CD4-positive, alpha-beta T cell treated with Interleukin-4 for 4 hours (primary cell): ENCODE measurements at regions not wholly inside any gene's neighbourhood (a gene's known extent, or its start where the extent isn't known, plus 50 kb on each side); places are given as distances from the start of the nearest gene placed in this dataset.
"Not testable (repeated sequence)": the region's sequence is repeated elsewhere in the genome, so short reads cannot be mapped to it uniquely, and the experiment has no call there.

Source experiments
- DNase-seq: peaks from one replicate; pipeline ENCODE4 v3.0.0-alpha.2; 2020

DNA sequence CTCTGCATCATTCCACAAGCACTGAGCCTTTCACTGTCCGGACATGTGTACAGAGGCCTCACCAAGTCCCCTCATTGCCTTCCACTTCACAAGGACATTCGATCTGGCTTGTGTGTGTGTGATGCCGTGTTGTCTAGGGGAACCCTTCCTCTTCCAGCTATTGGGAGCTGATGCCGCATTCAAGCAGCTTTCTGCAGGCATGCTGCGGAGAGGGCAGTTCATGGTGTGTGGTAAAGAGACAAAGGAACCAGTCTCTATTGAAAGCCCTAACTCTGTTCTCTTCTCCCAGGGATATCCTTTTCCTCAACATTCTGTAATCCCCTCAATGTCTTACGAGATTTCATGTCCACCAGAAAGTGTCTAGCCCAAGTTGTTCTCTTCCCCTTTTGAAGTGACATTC is 141.6 kb downstream of the ALOX5 start:
- DNase-seq, result no peak

DNA sequence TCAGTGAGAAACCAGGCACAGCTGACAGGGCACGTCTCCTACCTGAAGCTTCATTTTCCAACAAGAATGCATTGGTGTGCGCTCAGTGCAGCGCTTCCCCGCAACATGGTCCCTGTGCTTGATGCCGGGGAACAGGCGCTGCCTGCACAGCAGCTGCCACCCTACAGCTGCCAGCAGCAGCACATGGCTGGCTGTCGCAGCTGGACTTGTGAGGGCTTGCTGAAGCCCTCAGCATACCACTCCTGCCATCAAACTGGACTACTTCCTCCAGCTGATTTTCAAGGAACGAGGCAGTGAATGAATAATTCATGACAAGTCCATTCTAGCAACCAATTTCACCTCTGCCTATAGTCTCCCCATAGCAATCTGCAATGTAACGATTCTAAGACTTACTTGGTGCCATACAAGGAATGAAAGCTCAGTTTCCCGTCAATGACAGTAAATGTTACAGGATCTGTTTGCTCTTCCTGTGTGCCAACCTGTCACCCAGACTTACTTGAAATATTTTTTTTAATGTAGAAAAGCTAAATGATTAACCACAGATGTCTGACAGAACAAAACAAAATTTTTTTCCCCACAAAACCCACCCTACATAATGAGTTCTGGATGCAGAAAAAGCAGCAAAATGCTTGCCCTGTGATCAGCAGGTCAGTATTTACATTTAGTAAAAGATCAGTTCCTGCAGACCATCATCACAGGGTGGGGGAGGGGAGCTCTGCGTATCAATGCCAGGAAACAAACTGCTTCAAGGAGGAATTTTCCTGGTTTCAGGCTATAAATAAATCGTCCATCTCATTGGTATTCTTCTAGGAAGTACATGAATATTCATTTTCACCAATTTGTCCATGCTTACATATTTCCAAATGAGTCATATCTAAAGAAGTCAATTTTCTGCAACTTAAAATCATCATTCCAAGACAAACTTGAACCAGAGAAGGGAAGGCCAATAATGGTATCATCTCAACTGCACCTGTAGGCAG is 140.6 kb downstream of the ALOX5 start:
- DNase-seq, result no peak

- DNase-seq, result no peak
These were observed 139.5 kb downstream of the ALOX5 start for GRCh38 chr10:45513551-45513950.

DNA sequence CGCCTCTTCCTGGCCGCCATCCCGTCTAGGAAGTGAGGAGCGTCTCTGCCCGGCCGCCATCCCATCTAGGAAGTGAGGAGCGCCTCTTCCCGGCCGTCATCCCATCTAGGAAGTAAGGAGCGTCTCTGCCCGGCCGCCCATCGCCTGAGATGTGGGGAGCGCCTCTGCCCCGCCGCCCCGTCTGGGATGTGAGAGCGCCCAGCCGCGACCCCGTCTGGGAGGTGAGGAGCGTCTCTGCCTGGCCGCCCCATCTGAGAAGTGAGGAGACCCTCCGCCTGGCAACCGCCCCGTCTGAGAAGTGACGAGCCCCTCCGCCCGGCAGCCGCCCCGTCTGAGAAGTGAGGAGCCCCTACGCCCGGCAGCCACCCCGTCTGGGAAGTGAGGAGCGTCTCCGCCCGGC is 137.9 kb downstream of the ALOX5 start:
- not testable (repeated sequence) for DNase-seq

GRCh38 chr10:45509491-45509890 is 135.5 kb downstream of the ALOX5 start:
- no peak for DNase-seq

GRCh38 chr10:45505311-45505710 is 131.3 kb downstream of the ALOX5 start:
- DNase-seq, result no peak

DNA sequence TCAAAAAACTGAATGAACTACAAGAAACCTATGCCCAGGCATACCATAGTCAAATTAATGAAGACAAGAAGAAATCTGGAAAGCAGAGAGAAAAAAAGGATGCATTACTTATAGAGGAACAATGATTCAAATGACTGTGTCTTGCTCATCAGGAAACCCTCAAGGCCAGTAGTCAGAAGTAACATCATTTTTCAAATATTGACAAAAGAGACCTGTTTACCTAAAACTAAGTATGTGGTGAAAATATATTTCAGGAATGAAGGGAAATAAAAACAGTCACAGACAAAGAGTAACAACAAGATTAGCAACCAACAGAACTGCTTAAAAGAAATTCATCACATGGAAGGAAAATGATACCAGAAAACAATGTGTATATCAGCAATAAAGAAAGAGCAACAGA is 128.4 kb downstream of the ALOX5 start:
- no peak for DNase-seq

GRCh38 chr10:45501791-45502190 is 127.8 kb downstream of the ALOX5 start:
- DNase-seq, result no peak

- no peak for DNase-seq
These were observed 126.8 kb downstream of the ALOX5 start for GRCh38 chr10:45500798-45501197.

- no peak for DNase-seq
These were observed 126.3 kb downstream of the ALOX5 start for GRCh38 chr10:45500304-45500703.

DNA sequence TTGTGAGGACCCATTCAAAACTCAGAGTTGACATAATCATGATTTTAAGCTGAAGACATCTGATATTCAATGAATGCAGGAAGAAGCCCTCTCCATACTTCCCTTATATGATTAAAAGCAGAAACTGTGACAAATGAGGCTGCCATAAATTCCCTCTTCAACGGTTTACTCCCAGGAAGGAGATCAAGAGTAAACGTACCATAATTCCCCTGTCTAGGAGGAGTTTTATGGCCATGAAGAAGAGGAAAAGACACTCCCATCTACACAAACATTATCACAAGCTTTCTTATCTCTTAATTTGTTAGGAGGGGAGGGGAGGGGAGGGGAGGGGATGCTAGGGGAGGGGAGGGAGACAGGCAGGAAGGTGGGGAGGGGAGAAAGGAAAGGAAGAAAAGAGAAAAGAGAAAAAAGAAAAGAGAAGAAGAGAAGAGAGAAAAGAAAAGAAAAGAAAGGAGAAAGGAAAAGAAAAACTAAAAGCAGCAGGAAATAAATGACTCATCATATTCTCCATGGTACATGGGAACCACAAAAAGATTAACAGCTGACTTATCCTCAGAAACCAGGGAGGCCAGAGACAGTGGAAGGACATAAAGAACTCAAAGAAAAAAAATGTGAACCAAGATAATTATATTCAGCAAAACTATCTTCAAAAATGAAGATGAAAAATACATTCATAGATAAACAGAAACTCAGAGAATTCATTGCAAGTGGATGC is 121.6 kb downstream of the ALOX5 start:
- no peak for DNase-seq
